VCaP (cell line): ENCODE measurements at regions not wholly inside any gene's neighbourhood (a gene's known extent, or its start where the extent isn't known, plus 50 kb on each side); places are given as distances from the start of the nearest gene placed in this dataset.

ENCODE experiments used
- H3K27ac ChIP-seq: fragments of 450-650 bp; 2 replicates; pipeline ENCODE4 v1.5.1; 2017
- CTCF ChIP-seq: fragments of 450-650 bp; conservative IDR thresholded peaks from 2 replicates; pipeline ENCODE4 v1.5.1; 2017; ENCODE audit warnings: mild to moderate bottlenecking, moderate library complexity

GRCh38 chr1:235024711-235025421, 103.8 kb downstream of the TOMM20 start:
- no peak overlapping the region for H3K27ac ChIP-seq
- TF ChIP-seq CTCF, result no peak

- no peak for TF ChIP-seq CTCF
- no peak overlapping the region for H3K27ac ChIP-seq
Observed at GRCh38 chr1:235023711-235024439, 104.8 kb downstream of the TOMM20 start.

GRCh38 chr1:235022981-235023710, 105.5 kb downstream of the TOMM20 start:
- no peak for TF ChIP-seq CTCF
- H3K27ac ChIP-seq, result no peak overlapping the region

- TF ChIP-seq CTCF, result no peak
- no peak overlapping the region for H3K27ac ChIP-seq
Observed at GRCh38 chr1:235022341-235022980, 106.2 kb downstream of the TOMM20 start.

GRCh38 chr1:235021815-235022214, 106.8 kb downstream of the TOMM20 start:
- H3K27ac ChIP-seq, result no peak overlapping the region
- no peak for TF ChIP-seq CTCF

GRCh38 chr1:235021321-235021720, 107.3 kb downstream of the TOMM20 start:
- H3K27ac ChIP-seq, result no peak overlapping the region
- no peak for TF ChIP-seq CTCF

GRCh38 chr1:235019961-235020360, 108.7 kb downstream of the TOMM20 start:
- no peak for TF ChIP-seq CTCF

More at GRCh38 chr1:235019961-235020360, 108.7 kb downstream of the TOMM20 start:
- no peak overlapping the region for H3K27ac ChIP-seq
